ENCODE measurements at regions not wholly inside any gene's neighbourhood (a gene's known extent, or its start where the extent isn't known, plus 50 kb on each side); places are given as distances from the start of the nearest gene placed in this dataset.
A peak's percentile ranks its signal among the peaks of the same experiment; 100 is the strongest.
"Not testable (repeated sequence)": the region's sequence is repeated elsewhere in the genome, so short reads cannot be mapped to it uniquely, and the experiment has no call there.

DNA sequence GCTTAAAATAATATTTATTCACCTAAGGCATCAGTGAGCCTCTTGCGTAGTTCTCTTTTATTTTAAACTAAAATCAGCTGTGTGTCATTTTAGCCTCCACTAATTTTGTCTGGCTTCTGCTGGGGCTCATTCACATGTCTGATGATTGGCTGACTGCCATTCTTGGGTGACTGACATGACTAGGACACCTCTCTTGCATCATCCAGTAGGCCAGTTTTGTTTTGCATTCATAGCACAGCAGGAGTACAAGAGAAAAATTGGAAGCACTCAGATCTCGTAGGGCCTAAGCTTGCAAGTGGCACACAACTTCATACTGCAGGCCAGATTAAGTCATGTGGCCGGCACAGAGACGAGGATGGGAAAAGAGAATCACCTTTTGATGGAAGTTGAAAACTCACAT lies 1226.5 kb downstream of the GALC start:
- DNase-seq (ENCODE audit: extremely low spot score, unreplicated experiment) = no peak
- H3K27me3 Mint-ChIP-seq (ENCODE audit: unreplicated experiment) = no peaks in the 10 kb centered on the region
- no peaks in the 10 kb centered on the region for H3K36me3 Mint-ChIP-seq (ENCODE audit: unreplicated experiment)
- peaks cover 32% of the 10 kb centered on the region for H3K4me1 Mint-ChIP-seq (ENCODE audit: unreplicated experiment)
- H3K9me3 Mint-ChIP-seq (ENCODE audit: unreplicated experiment) = no peaks in the 10 kb centered on the region
- no peak overlapping the region for H3K4me3 Mint-ChIP-seq (ENCODE audit: unreplicated experiment)
- H3K27ac Mint-ChIP-seq (ENCODE audit: unreplicated experiment) = peak overlapping the region; percentile 63
- TF ChIP-seq, protein P1, sequence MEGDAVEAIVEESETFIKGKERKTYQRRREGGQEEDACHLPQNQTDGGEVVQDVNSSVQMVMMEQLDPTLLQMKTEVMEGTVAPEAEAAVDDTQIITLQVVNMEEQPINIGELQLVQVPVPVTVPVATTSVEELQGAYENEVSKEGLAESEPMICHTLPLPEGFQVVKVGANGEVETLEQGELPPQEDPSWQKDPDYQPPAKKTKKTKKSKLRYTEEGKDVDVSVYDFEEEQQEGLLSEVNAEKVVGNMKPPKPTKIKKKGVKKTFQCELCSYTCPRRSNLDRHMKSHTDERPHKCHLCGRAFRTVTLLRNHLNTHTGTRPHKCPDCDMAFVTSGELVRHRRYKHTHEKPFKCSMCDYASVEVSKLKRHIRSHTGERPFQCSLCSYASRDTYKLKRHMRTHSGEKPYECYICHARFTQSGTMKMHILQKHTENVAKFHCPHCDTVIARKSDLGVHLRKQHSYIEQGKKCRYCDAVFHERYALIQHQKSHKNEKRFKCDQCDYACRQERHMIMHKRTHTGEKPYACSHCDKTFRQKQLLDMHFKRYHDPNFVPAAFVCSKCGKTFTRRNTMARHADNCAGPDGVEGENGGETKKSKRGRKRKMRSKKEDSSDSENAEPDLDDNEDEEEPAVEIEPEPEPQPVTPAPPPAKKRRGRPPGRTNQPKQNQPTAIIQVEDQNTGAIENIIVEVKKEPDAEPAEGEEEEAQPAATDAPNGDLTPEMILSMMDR (IDR thresholded peaks at IDR 0.05) = no peak

DNA sequence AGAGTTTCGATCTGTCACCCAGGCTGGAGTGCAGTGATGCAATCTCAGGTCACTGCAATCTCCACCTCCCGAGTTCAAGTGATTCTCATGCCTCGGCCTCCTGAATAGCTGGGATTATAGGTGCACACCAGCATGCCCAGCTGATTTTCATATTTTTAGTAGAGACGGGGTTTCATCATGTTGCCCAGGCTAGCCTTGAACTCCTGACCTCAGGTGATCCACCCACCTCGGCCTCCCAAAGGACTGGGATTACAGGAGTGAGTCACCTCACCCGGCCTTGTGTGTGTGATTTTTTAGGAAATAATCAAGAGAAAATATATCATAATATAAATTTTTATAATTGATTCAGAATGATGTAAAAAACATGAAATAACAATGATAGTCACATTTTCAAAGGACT lies 1231.4 kb downstream of the GALC start:
- no peak overlapping the region for H3K4me3 Mint-ChIP-seq (ENCODE audit: unreplicated experiment)
- no peak for DNase-seq (ENCODE audit: extremely low spot score, unreplicated experiment)
- no peak overlapping the region for H3K27ac Mint-ChIP-seq (ENCODE audit: unreplicated experiment)
- H3K36me3 Mint-ChIP-seq (ENCODE audit: unreplicated experiment) = no peaks in the 10 kb centered on the region
- peaks cover 22% of the 10 kb centered on the region for H3K4me1 Mint-ChIP-seq (ENCODE audit: unreplicated experiment)
- H3K9me3 Mint-ChIP-seq (ENCODE audit: unreplicated experiment) = no peaks in the 10 kb centered on the region
- H3K27me3 Mint-ChIP-seq (ENCODE audit: unreplicated experiment) = peaks cover 19% of the 10 kb centered on the region
- TF ChIP-seq, protein P1 (IDR thresholded peaks at IDR 0.05) = no peak

DNA sequence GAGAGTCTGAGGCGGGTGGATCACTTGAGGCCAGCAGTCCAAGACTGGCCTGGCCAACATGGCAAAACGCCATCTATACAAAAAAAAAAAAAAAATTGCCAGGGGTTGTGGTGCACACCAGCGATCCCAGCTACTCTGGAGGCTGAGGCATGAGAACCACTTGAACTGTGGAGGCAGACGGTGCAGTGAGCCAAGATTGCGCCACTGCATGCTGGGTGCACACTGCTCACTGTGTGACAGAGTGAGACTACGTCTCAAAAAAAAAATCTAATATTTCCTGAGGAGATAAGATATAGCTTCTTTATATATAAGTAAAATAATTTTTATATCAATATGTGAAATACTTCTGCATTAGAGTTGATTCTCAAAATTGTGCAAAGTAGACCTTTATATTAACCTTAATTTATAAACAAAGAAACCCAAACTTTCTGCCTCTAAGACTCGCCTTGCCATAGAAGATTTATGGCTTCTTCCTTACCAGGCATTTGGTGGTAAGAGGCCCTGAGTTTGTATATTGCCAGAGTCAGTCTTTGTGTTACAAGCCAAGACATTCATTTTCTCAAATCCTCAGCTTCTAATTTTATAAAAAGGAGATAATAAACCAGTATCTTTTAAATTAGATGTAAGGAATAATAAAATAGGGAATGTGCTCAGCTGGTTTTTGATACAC lies 1226.7 kb downstream of the FLRT2 start:
- H3K4me3 Mint-ChIP-seq (ENCODE audit: unreplicated experiment) = no peak overlapping the region
- peaks cover 15% of the 10 kb centered on the region for H3K9me3 Mint-ChIP-seq (ENCODE audit: unreplicated experiment)
- peaks cover 19% of the 10 kb centered on the region for H3K27me3 Mint-ChIP-seq (ENCODE audit: unreplicated experiment)
- no peaks in the 10 kb centered on the region for H3K4me1 Mint-ChIP-seq (ENCODE audit: unreplicated experiment)
- TF ChIP-seq, protein P1 (IDR thresholded peaks at IDR 0.05) = no peak
- DNase-seq (ENCODE audit: extremely low spot score, unreplicated experiment) = no peak
- H3K36me3 Mint-ChIP-seq (ENCODE audit: unreplicated experiment) = no peaks in the 10 kb centered on the region
- H3K27ac Mint-ChIP-seq (ENCODE audit: unreplicated experiment) = no peak overlapping the region

DNA sequence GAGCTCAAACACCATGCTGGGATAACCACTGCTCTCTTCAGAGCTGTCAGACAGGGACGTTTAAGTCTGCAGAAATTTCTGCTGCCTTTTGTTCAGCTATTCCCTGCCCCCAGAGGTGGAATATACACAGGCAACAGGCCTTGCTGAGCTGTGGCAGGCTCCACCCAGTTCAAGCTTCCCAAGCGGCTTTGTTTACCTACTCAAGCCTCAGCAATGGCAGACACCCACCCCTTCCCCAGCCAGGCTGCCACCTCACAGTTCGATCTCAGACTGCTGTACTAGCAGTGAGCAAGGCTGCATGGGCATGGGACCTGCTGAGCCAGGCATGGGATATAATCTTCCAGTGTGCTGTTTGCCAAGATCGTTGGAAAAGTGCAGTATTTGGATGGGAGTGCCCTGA lies 1220.5 kb downstream of the FLRT2 start:
- H3K9me3 Mint-ChIP-seq (ENCODE audit: unreplicated experiment) = peaks cover 30% of the 10 kb centered on the region
- H3K4me1 Mint-ChIP-seq (ENCODE audit: unreplicated experiment); H3K36me3 Mint-ChIP-seq (ENCODE audit: unreplicated experiment); H3K27ac Mint-ChIP-seq (ENCODE audit: unreplicated experiment); DNase-seq (ENCODE audit: extremely low spot score, unreplicated experiment); H3K27me3 Mint-ChIP-seq (ENCODE audit: unreplicated experiment); H3K4me3 Mint-ChIP-seq (ENCODE audit: unreplicated experiment): not testable (repeated sequence)

DNA sequence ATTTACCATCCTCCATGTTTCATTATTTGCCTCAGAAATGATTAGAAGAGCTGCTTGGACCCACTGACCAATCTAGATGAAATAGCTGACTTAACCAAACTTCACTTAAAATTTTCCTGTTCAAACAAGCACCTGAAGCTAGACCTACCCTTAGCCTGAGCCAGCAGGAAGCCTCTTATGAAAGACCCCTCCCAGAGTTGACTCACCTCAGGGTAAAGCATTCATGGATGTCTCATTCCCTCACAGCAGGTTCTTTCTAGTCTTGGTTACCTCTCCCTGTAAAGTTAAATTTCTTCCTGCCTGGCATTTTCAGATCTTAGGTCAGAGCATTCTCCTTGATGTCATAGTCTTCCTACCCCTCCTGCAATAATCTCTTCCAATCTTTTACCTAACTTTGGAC lies 1209.8 kb downstream of the FLRT2 start:
- Mint-ChIP-seq H3K27me3 (ENCODE audit: unreplicated experiment) (peaks cover 13% of the 10 kb centered on the region), H3K36me3 (ENCODE audit: unreplicated experiment) (peaks cover 2% of the 10 kb centered on the region), H3K4me1 (ENCODE audit: unreplicated experiment) (no peaks in the 10 kb centered on the region), H3K4me3 (ENCODE audit: unreplicated experiment) (no peak overlapping the region), H3K9me3 (ENCODE audit: unreplicated experiment) (peaks cover 13% of the 10 kb centered on the region), H3K27ac (ENCODE audit: unreplicated experiment) (no peak overlapping the region)
- no peak for DNase-seq (ENCODE audit: extremely low spot score, unreplicated experiment)
- TF ChIP-seq, protein P1 (IDR thresholded peaks at IDR 0.05) = no peak

DNA sequence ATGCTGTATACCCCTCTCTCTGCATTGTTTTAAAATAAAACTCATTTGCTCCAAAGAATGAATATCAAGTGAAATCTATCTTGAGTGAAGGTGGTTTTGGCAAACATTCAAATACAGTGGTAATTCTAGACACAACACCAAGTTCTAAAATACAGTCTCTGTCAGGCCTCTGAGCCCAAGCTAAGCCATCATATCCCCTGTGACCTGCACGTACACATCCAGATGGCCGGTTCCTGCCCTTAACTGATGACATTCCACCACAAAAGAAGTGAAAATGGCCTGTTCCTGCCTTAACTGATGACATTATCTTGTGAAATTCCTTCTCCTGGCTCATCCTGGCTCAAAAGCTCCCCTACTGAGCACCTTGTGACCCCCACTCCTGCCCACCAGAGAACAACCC lies 1201.5 kb downstream of the FLRT2 start:
- not testable (repeated sequence) for H3K27ac Mint-ChIP-seq (ENCODE audit: unreplicated experiment); DNase-seq (ENCODE audit: extremely low spot score, unreplicated experiment); H3K9me3 Mint-ChIP-seq (ENCODE audit: unreplicated experiment); H3K4me3 Mint-ChIP-seq (ENCODE audit: unreplicated experiment); H3K27me3 Mint-ChIP-seq (ENCODE audit: unreplicated experiment); H3K4me1 Mint-ChIP-seq (ENCODE audit: unreplicated experiment); H3K36me3 Mint-ChIP-seq (ENCODE audit: unreplicated experiment)

All from osteocyte (in vitro differentiated cells).